Endothelial cell (in vitro differentiated cells): ENCODE measurements at regions not wholly inside any gene's neighbourhood (a gene's known extent, or its start where the extent isn't known, plus 50 kb on each side); places are given as distances from the start of the nearest gene placed in this dataset.
"Not testable (repeated sequence)": the region's sequence is repeated elsewhere in the genome, so short reads cannot be mapped to it uniquely, and the experiment has no call there.

Experiments used
- DNase-seq: peaks from one replicate; pipeline ENCODE4 v3.0.0; 2021; ENCODE audit warnings: low spot score
- H3K27ac Mint-ChIP-seq: one replicate; pipeline ENCODE4 v1.8.0; 2021; ENCODE audit warnings: mixed read lengths, inconsistent platforms; ENCODE audit not compliant: unreplicated experiment
- H3K27me3 Mint-ChIP-seq: one replicate; pipeline ENCODE4 v1.8.0; 2021; ENCODE audit warnings: mild to moderate bottlenecking, moderate library complexity, mixed read lengths, inconsistent platforms; ENCODE audit not compliant: unreplicated experiment
- H3K36me3 Mint-ChIP-seq: one replicate; pipeline ENCODE4 v1.8.0; 2021; ENCODE audit warnings: mild to moderate bottlenecking, low read depth, mixed read lengths, inconsistent platforms; ENCODE audit not compliant: unreplicated experiment
- H3K4me1 Mint-ChIP-seq: one replicate; pipeline ENCODE4 v1.8.0; 2021; ENCODE audit warnings: mild to moderate bottlenecking, mixed read lengths, inconsistent platforms; ENCODE audit not compliant: unreplicated experiment
- H3K4me3 Mint-ChIP-seq: one replicate; pipeline ENCODE4 v1.8.0; 2021; ENCODE audit warnings: mild to moderate bottlenecking, mixed read lengths, inconsistent platforms; ENCODE audit not compliant: unreplicated experiment
- H3K9me3 Mint-ChIP-seq: one replicate; pipeline ENCODE4 v1.8.0; 2021; ENCODE audit warnings: mixed read lengths, inconsistent platforms; ENCODE audit not compliant: unreplicated experiment
- TF ChIP-seq, protein P1 (sequence below): fragments of 200-600 bp; sonication (generic); IDR thresholded peaks from one replicate; pipeline ENCODE4 v1.5.0; 2021; ENCODE audit warnings: antibody characterized with exemption; ENCODE audit not compliant: unreplicated experiment

DNA sequence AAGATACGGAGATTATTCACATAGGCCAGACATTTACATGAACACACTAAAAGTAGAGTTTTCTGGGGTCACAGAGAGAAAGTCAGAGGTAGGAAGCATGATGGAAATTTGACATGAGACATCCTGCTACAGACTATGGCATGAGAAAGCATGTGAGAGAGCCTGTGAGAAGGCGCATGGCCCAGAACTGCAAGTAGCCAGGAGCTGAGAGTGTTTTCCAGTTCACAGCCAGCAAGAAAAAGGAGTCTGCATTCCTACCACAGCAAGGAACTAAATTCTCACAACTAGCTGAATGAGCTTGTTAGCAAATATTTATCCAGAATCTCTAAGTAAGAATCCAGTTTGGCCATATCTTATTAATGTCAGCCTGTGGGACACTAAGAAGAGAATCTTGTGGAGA lies 673.3 kb downstream of the BRINP3 start:
- Mint-ChIP-seq H3K27me3 (peaks cover 1% of the 10 kb centered on the region), H3K27ac (no peak overlapping the region), H3K9me3 (no peaks in the 10 kb centered on the region), H3K36me3 (no peaks in the 10 kb centered on the region), H3K4me1 (peaks cover 8% of the 10 kb centered on the region), H3K4me3 (no peak overlapping the region)
- TF ChIP-seq, protein P1, sequence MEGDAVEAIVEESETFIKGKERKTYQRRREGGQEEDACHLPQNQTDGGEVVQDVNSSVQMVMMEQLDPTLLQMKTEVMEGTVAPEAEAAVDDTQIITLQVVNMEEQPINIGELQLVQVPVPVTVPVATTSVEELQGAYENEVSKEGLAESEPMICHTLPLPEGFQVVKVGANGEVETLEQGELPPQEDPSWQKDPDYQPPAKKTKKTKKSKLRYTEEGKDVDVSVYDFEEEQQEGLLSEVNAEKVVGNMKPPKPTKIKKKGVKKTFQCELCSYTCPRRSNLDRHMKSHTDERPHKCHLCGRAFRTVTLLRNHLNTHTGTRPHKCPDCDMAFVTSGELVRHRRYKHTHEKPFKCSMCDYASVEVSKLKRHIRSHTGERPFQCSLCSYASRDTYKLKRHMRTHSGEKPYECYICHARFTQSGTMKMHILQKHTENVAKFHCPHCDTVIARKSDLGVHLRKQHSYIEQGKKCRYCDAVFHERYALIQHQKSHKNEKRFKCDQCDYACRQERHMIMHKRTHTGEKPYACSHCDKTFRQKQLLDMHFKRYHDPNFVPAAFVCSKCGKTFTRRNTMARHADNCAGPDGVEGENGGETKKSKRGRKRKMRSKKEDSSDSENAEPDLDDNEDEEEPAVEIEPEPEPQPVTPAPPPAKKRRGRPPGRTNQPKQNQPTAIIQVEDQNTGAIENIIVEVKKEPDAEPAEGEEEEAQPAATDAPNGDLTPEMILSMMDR, result no peak
- DNase-seq, result no peak

DNA sequence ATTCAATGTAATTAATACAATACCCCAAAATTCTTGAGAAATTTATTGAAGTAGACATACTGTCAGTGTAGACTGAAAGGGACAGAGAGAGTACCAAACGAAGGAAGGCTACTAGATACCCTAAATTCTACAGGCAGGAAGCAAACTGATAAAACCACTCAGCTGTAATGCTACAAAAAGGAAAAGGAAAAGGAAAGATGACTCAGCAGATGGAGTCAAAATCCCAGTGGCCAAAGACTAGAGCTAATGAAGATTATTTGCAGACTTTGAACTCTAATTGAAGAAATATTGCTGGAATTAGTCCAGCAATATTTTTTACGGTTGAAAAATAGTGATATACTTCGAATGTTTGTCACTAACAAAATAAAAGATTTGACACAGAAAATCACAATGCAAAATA lies 671.9 kb downstream of the BRINP3 start:
- Mint-ChIP-seq H3K36me3 (no peaks in the 10 kb centered on the region), H3K9me3 (no peaks in the 10 kb centered on the region), H3K27ac (no peak overlapping the region), H3K4me1 (peaks cover 8% of the 10 kb centered on the region), H3K27me3 (peaks cover 1% of the 10 kb centered on the region), H3K4me3 (no peak overlapping the region)
- TF ChIP-seq, protein P1, result no peak
- no peak for DNase-seq

- not testable (repeated sequence) for H3K27me3 Mint-ChIP-seq, DNase-seq, H3K4me3 Mint-ChIP-seq, H3K36me3 Mint-ChIP-seq, H3K27ac Mint-ChIP-seq, H3K9me3 Mint-ChIP-seq, H3K4me1 Mint-ChIP-seq
Measured at GRCh38 chr1:189810639-189811038, 667.0 kb downstream of the BRINP3 start.

GRCh38 chr1:189811960-189812359 lies 665.7 kb downstream of the BRINP3 start:
- no peak for DNase-seq
- no peaks in the 10 kb centered on the region for H3K9me3 Mint-ChIP-seq
- TF ChIP-seq, protein P1, result no peak
- no peaks in the 10 kb centered on the region for H3K36me3 Mint-ChIP-seq
- no peak overlapping the region for H3K4me3 Mint-ChIP-seq
- H3K27ac Mint-ChIP-seq, result no peak overlapping the region
- H3K27me3 Mint-ChIP-seq, result peaks cover 1% of the 10 kb centered on the region
- no peaks in the 10 kb centered on the region for H3K4me1 Mint-ChIP-seq

GRCh38 chr1:189816558-189816957 lies 661.1 kb downstream of the BRINP3 start:
- no peaks in the 10 kb centered on the region for H3K36me3 Mint-ChIP-seq
- no peaks in the 10 kb centered on the region for H3K27me3 Mint-ChIP-seq
- DNase-seq, result no peak
- TF ChIP-seq, protein P1, result no peak
- H3K9me3 Mint-ChIP-seq, result no peaks in the 10 kb centered on the region
- no peaks in the 10 kb centered on the region for H3K4me1 Mint-ChIP-seq
- no peak overlapping the region for H3K27ac Mint-ChIP-seq
- H3K4me3 Mint-ChIP-seq, result no peak overlapping the region

GRCh38 chr1:189819751-189820150 lies 657.9 kb downstream of the BRINP3 start:
- no peaks in the 10 kb centered on the region for H3K27me3 Mint-ChIP-seq
- no peak overlapping the region for H3K4me3 Mint-ChIP-seq
- TF ChIP-seq, protein P1, result no peak
- H3K27ac Mint-ChIP-seq, result no peak overlapping the region
- H3K4me1 Mint-ChIP-seq, result no peaks in the 10 kb centered on the region
- H3K9me3 Mint-ChIP-seq, result no peaks in the 10 kb centered on the region
- no peak for DNase-seq
- H3K36me3 Mint-ChIP-seq, result no peaks in the 10 kb centered on the region
